GM18519 (cell line): ENCODE measurements at regions not wholly inside any gene's neighbourhood (a gene's known extent, or its start where the extent isn't known, plus 50 kb on each side); places are given as distances from the start of the nearest gene placed in this dataset.
"Not testable (repeated sequence)": the region's sequence is repeated elsewhere in the genome, so short reads cannot be mapped to it uniquely, and the experiment has no call there.

Source experiments
- ATAC-seq: cut with Tn5 transposase; IDR thresholded peaks from one replicate; pipeline ENCODE4 v1.9.1; 2021; ENCODE audit warnings: mild to moderate bottlenecking, moderate library complexity; ENCODE audit not compliant: unreplicated experiment, low FRiP score

- ATAC-seq: no peak
Measured at GRCh38 chr10:78333362-78334143, 299.9 kb downstream of the RPS24 start.

- no peak for ATAC-seq
Measured at GRCh38 chr10:78335371-78335690, 301.7 kb downstream of the RPS24 start.

DNA sequence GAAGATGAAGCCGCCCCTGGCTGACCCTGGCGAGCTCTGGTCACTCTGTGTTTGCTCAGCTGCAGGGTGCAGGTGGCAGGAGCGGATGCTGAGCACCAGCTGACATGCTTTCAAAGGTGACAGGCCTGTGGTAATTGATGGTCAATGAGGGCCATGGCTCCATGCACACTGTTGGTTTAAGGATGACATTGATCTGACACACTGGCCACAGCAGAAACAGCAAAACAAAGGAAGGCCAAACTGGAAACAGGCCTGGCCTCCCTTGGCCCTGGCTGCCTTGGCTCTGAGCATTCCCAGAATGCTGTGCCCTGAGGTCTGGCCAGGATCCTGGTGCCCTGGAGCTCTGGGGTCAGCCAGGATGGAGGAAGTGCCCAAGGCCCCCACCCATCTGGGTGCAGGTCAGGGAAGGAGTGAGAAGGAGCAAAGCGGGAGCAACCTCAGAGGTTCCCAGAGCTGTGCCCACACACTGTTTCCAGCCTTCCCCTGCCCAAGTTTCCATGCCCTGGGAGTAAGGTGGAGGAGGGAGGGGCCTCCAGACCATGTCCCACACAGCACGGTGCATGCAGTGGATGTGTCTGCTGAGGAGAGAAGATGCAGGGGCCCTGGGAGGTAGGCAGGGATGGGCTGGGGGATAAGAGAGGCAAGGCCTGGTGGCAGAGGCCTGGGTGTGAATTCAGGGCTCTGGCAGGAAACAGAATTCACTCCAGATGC is 302.2 kb downstream of the RPS24 start:
- no peak for ATAC-seq

DNA sequence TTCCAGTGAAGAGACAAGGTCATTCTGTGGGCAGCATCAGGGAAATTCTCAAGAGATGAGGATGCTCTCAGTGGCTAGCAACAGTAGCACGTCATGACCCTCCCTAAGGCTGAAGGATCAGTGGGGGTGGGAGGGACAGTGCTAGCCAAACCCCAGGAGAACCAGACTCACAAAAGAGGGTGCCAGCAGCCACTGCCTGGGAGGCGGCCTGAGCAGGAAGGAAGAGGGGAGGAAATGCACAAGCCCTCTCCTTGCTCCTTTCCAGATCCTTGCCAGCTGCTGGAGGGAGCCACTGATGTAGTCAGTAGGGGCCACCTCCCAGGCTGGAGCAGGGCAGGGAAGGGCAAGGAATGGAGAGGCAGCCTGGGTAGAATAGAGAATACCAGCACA is 302.7 kb downstream of the RPS24 start:
- ATAC-seq: no peak

- no peak for ATAC-seq
Measured at GRCh38 chr10:78337016-78337415, 303.4 kb downstream of the RPS24 start.

DNA sequence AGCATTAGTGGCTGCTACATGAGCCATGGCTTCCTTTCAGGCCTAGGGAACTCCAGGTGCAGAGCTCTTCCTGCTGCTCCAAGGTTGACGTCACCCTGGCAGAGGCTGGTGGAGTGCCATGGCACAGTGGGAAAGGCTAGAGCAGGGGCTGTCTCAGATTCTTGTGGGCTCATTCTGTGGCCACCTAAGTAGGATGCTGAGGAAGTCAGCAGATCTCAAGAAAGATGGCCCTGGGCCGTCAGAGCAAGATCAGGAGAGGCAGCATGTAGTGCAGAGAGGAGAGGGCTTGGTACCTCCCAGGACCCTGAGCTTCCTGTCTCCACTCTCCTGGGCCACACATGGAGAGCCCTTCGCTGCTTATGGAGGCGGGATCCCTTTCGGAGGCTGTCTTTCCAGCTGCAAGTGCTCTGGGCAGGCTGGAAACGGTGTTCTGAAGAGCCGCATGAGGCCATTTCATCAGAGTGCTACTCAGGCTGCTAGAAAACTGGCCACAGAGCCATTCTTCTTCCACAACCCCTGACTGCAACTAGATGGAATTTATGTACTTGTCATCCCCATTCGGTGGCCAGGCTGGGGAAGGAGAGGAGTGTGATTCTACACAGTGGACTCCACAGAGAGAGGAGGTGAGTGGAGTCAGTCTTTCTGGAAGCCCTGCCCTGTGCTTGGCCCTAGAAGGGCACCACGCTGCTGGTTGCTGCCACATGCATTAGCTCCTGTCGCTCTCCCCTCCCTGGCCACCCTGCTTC is 304.2 kb downstream of the RPS24 start:
- ATAC-seq: no peak

DNA sequence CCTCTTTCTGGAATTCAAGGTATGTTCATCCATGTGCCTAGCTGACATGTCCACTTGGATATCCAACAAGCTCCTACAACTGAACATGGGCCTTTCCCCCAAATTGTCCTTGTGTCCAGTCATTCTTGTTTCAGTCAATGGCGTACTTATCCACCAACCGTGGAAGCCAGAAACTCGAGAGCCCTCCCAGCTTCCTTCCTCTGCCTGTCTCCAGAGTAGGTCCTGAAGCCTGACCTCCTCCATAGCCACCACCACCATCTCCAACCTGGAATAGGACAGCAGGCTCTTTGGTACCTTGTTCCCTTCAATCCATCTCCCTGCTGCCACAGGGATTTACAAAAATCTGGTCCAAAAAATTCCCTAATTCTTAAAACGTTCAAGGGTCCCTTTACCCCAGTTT is 305.1 kb downstream of the RPS24 start:
- ATAC-seq: no peak

- ATAC-seq: no peak
Measured at GRCh38 chr10:78339251-78339650, 305.6 kb downstream of the RPS24 start.

GRCh38 chr10:78341953-78342614 is 308.4 kb downstream of the RPS24 start:
- no peak for ATAC-seq

GRCh38 chr10:78342827-78343653 is 309.4 kb downstream of the RPS24 start:
- ATAC-seq: no peak

GRCh38 chr10:78344257-78344656 is 310.6 kb downstream of the RPS24 start:
- ATAC-seq: not testable (repeated sequence)

DNA sequence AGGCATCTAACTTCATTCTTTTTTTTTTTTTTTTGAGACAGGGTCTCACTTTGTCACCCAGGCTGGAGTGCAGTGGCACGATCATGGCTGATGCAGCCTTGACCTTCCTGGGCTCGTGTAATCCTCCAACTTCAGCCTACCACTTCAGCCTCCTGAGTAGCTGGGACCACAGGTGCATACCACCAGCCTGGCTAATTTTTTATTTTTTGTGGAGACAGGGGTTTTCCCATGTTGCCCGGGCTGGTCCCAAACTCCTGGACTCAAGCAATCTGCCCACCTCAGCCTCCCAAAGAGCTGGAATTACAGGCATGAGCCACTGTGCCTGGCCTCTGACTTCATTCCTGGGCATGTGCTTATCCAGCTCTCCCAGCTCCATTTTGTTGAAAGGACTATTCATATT is 311.9 kb downstream of the RPS24 start:
- ATAC-seq: not testable (repeated sequence)

GRCh38 chr10:78346721-78347120 is 313.1 kb downstream of the RPS24 start:
- no peak for ATAC-seq

DNA sequence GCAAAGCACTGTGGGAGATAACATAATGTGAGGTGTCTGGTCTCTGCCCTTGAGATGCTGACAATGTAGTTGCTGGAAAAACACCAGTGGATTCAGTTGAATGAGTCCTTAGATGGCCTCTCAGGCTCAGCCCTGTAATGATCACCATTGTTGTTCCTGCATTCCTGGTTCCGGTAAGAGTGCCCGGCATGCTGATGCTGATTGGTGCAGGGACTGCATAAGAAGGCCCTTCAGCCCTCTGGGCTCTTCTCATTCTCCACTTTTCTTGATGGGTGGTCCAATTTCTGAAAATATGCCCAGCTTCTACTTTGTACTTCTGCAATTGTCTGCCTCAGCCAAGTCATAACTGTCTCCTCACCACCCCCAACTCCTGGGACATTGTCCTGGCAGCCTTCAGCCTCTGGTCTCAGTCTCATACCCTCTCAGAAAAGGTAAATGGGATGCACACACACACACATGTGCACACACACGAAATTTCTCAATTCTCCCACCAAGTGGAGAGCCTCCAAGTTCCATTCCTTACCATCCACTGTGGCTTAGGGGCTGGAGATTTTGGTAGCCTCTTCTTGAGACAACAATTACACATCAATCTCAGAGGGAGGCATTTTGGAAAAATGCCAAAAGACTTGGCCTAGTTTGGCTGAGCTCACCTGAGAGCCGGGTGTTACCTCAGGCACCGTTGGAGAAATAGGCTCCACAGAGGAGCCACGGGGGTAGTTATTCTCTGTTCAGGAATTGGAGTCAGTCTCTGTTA is 314.9 kb downstream of the RPS24 start:
- no peak for ATAC-seq

DNA sequence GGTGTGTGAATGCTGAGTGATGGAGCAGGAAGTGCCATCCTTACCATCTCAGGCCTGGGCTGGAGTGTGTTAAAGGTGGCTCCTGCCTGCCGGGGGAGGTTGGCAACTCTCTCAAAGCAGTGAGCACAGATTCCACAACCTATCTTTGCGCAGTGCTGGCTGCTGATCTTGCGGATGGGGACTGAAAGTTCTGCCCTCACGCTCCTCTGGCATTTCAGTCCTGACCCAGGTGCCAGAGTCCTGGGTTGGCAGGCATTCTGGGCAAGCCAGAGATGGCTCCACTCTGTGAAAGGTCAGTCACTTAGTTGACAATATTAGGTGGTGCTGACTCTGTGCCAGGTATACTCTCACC is 315.5 kb downstream of the RPS24 start:
- no peak for ATAC-seq

DNA sequence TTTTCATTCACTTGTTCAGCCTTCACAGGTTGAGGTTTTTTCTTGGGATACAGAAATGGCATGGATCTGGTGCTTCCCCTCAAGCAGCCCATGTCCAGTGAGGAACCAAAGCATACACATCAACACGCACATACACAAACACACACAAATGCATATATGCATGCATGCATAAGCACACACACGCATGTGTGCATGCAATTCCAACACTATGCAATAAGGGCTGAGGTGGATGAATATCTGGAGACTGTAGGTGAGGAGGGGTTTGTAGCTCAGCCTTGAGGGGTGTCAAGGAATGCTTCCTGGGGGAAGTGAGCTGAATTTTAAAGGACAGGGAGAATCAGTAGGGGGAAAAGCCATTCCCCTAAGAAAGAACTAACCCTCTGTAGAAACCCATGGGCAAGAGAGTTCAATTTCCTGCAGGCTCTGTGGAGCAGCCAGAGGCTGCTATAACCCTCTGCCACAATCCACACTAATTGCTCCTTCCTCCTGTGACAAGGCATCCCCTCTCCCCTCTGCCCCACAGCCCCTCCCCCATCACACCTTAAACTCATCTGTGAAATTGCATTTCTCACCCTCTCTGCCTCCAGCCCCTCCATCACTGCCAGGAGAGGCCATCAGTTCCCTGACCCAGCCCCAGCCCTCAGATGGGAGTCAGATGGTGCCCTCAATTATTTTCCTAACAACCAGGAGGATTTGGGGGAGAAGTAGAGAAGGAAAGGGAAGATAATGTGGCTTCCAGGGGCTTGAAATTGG is 316.4 kb downstream of the RPS24 start:
- no peak for ATAC-seq

- no peak for ATAC-seq
Measured at GRCh38 chr10:78351283-78351682, 317.6 kb downstream of the RPS24 start.

- no peak for ATAC-seq
Measured at GRCh38 chr10:78351809-78352208, 318.1 kb downstream of the RPS24 start.

GRCh38 chr10:78353636-78354035 is 320.0 kb downstream of the RPS24 start:
- ATAC-seq: no peak
